H1 (cell line): ENCODE measurements at regions not wholly inside any gene's neighbourhood (a gene's known extent, or its start where the extent isn't known, plus 50 kb on each side); places are given as distances from the start of the nearest gene placed in this dataset.

Experiments used
- CTCF ChIA-PET: fragments of 300-600 bp; sonication (Branson Sonifier 250); formaldehyde crosslinking; loops from one replicate; lab custom pipeline; 2021; ENCODE audit not compliant: partially characterized antibody; lab: Charles Lee
- POLR2A ChIA-PET: fragments of 300-600 bp; sonication (Branson Sonifier 250); formaldehyde crosslinking; loops from one replicate; lab custom pipeline; 2021; ENCODE audit warnings: inconsistent platforms; ENCODE audit not compliant: partially characterized antibody; lab: Charles Lee
- DNase-seq, 2 experiments: peaks; one replicate each; pipeline versions ENCODE4 v3.0.0 to v3.0.0-alpha.2; 2010 to 2022; ENCODE audit warnings: low spot score in 2 of 2, low read depth in 1 of 2, mixed read lengths in 1 of 2
- FAIRE-seq: peaks from 2 replicates; lab custom pipeline; 2011; peaks lifted over from hg19 to GRCh38; lab: Jason Lieb, UNC
- H2AFZ ChIP-seq: 2 replicates; pipeline ENCODE4 v1.8.1; 2012; ENCODE audit warnings: low read length, inconsistent platforms
- H2AK5ac ChIP-seq: 2 replicates; pipeline ENCODE4 v1.6.1; 2013; ENCODE audit warnings: low read depth, low read length
- H2BK120ac ChIP-seq: replicated peaks from 2 replicates; pipeline ENCODE3; 2013; ENCODE audit warnings: low read depth, low read length, inconsistent platforms
- H2BK12ac ChIP-seq: 2 replicates; pipeline ENCODE4 v1.6.1; 2013; ENCODE audit warnings: low read depth, low read length
- H2BK15ac ChIP-seq: 2 replicates; pipeline ENCODE4 v1.6.1; 2013; ENCODE audit warnings: low read length
- H2BK20ac ChIP-seq: 2 replicates; pipeline ENCODE4 v1.6.1; 2013; ENCODE audit warnings: low read length
- H2BK5ac ChIP-seq: 2 replicates; pipeline ENCODE4 v1.6.1; 2013; ENCODE audit warnings: low read depth, low read length
- H3K14ac ChIP-seq: 2 replicates; pipeline ENCODE4 v1.6.1; 2013; ENCODE audit warnings: inconsistent platforms; ENCODE audit not compliant: insufficient read length
- H3K18ac ChIP-seq: 2 replicates; pipeline ENCODE4 v1.6.1; 2013; ENCODE audit warnings: low read length; ENCODE audit errors: extremely low read depth
- H3K23ac ChIP-seq: 2 replicates; pipeline ENCODE4 v1.6.1; 2013; ENCODE audit warnings: inconsistent platforms; ENCODE audit not compliant: insufficient read length
- H3K23me2 ChIP-seq: 2 replicates; pipeline ENCODE4 v1.6.1; 2013; ENCODE audit warnings: low read depth, low read length
- H3K27ac ChIP-seq: 2 replicates; pipeline ENCODE4 v1.6.1; 2011; ENCODE audit warnings: low read depth, low read length, inconsistent platforms
- H3K27me3 ChIP-seq, 4 experiments: replicated peaks in 1 of 4; 1 replicate in 1 of 4; 2 replicates in 3 of 4; pipeline versions ENCODE4 v1.6.1 to v1.8.1; 2011 to 2013; ENCODE audit warnings: low read length in 3 of 4, mild to moderate bottlenecking in 3 of 4, inconsistent platforms in 2 of 4, mixed read lengths in 2 of 4, moderate library complexity in 1 of 4; ENCODE audit not compliant: control insufficient read depth in 3 of 4, insufficient read depth in 3 of 4; ENCODE audit errors: extremely low read depth in 1 of 4
- H3K36me3 ChIP-seq, 4 experiments: 2 replicates each; pipeline versions ENCODE4 v1.6.1 to v1.8.1; 2011 to 2013; ENCODE audit warnings: mild to moderate bottlenecking in 4 of 4, low read length in 3 of 4, moderate library complexity in 2 of 4, control low read depth in 1 of 4, inconsistent platforms in 1 of 4; ENCODE audit not compliant: insufficient read depth in 4 of 4, control insufficient read depth in 2 of 4
- H3K4ac ChIP-seq: replicated peaks from 2 replicates; pipeline ENCODE3; 2013; ENCODE audit warnings: low read length, low read depth, mixed read lengths, inconsistent platforms; ENCODE audit not compliant: insufficient read length
- H3K4me1 ChIP-seq, 4 experiments: replicated peaks in 1 of 4; 1 replicate in 1 of 4; 2 replicates in 3 of 4; pipeline versions ENCODE4 v1.6.1 to v1.8.1; 2011 to 2013; ENCODE audit warnings: low read length in 3 of 4, inconsistent platforms in 2 of 4, mixed read lengths in 1 of 4; ENCODE audit not compliant: insufficient read depth in 4 of 4, control insufficient read depth in 3 of 4
- H3K4me2 ChIP-seq, 2 experiments: 2 replicates each; pipeline versions ENCODE4 v1.6.1 to v1.8.1; 2011 to 2013; ENCODE audit warnings: low read depth in 2 of 2, low read length in 2 of 2, control low read depth in 1 of 2, inconsistent platforms in 1 of 2, mild to moderate bottlenecking in 1 of 2; ENCODE audit not compliant: insufficient read depth in 1 of 2
- H3K4me3 ChIP-seq, 4 experiments: fragments of 200-600, 300-600 bp in 1 of 4; sonication (generic), shearing (Covaris generic), sonication (Bioruptor Twin) in 1 of 4; 2 replicates each; pipeline versions ENCODE4 v1.5.1 to v1.8.1; 2011 to 2016; ENCODE audit warnings: low read length in 4 of 4, low read depth in 3 of 4, control low read depth in 2 of 4, inconsistent platforms in 2 of 4, mild to moderate bottlenecking in 2 of 4, mixed read lengths in 1 of 4, moderate library complexity in 1 of 4; ENCODE audit not compliant: insufficient read depth in 2 of 4; ENCODE audit errors: extremely low read depth in 1 of 4
- H3K56ac ChIP-seq: replicated peaks from 2 replicates; pipeline ENCODE3; 2013; ENCODE audit warnings: low read depth, mild to moderate bottlenecking, mixed read lengths, low read length, inconsistent platforms; ENCODE audit not compliant: insufficient read length
- H3K79me1 ChIP-seq: 2 replicates; pipeline ENCODE4 v1.6.1; 2013; ENCODE audit warnings: low read depth, low read length, control low read depth
- H3K79me2 ChIP-seq, 2 experiments: 2 replicates each; pipeline versions ENCODE4 v1.6.1 to v1.8.1; 2012 to 2013; ENCODE audit warnings: low read length in 2 of 2, mild to moderate bottlenecking in 2 of 2, inconsistent platforms in 1 of 2; ENCODE audit not compliant: insufficient read depth in 2 of 2, control insufficient read depth in 1 of 2
- H3K9ac ChIP-seq, 4 experiments: replicated peaks in 1 of 4; 1 replicate in 1 of 4; 2 replicates in 3 of 4; pipeline versions ENCODE4 v1.6.1 to v1.8.1; 2011 to 2013; ENCODE audit warnings: low read depth in 3 of 4, low read length in 3 of 4, control low read depth in 2 of 4, mild to moderate bottlenecking in 2 of 4, moderate library complexity in 2 of 4, inconsistent platforms in 1 of 4; ENCODE audit errors: extremely low read depth in 1 of 4
- H3K9me3 ChIP-seq, 2 experiments: 2 replicates each; pipeline versions ENCODE4 v1.6.1 to v1.8.1; 2012 to 2013; ENCODE audit warnings: mild to moderate bottlenecking in 2 of 2, moderate library complexity in 2 of 2, control low read depth in 1 of 2, inconsistent platforms in 1 of 2, low read depth in 1 of 2, low read length in 1 of 2, mixed read lengths in 1 of 2; ENCODE audit not compliant: insufficient read depth in 2 of 2
- H4K20me1 ChIP-seq, 2 experiments: replicated peaks in 1 of 2; 2 replicates each; pipeline versions ENCODE3 to v1.8.1; 2011 to 2013; ENCODE audit warnings: inconsistent platforms in 2 of 2, low read length in 2 of 2, mild to moderate bottlenecking in 1 of 2; ENCODE audit not compliant: insufficient read depth in 2 of 2, control insufficient read depth in 1 of 2
- H4K5ac ChIP-seq: 2 replicates; pipeline ENCODE4 v1.6.1; 2013; ENCODE audit warnings: low read length, low read depth, mixed read lengths, inconsistent platforms; ENCODE audit not compliant: insufficient read length
- H4K8ac ChIP-seq: 2 replicates; pipeline ENCODE4 v1.8.0; 2013; ENCODE audit warnings: mild to moderate bottlenecking, moderate library complexity, low read length, inconsistent platforms; ENCODE audit not compliant: insufficient read depth; ENCODE audit errors: extremely low read depth
- H4K91ac ChIP-seq: replicated peaks from 2 replicates; pipeline ENCODE3; 2013; ENCODE audit warnings: low read length, mixed read lengths, inconsistent platforms; ENCODE audit not compliant: insufficient read length
- CHD1 ChIP-seq: IDR thresholded peaks from 2 replicates; pipeline ENCODE4 v1.6.1; 2012; ENCODE audit warnings: low read depth, low read length, improper control_type of control experiment
- CTCF ChIP-seq, 3 experiments: IDR thresholded peaks; 1 replicate in 2 of 3; 2 replicates in 1 of 3; pipeline versions ENCODE4 v1.5.1 to v1.6.1; 2011; ENCODE audit warnings: low read length in 3 of 3, mild to moderate bottlenecking in 3 of 3, inconsistent platforms in 2 of 3, low read depth in 1 of 3, moderate library complexity in 1 of 3; ENCODE audit not compliant: insufficient read depth in 1 of 3; ENCODE audit errors: control extremely low read depth in 1 of 3
- EGR1 ChIP-seq: IDR thresholded peaks from 2 replicates; pipeline ENCODE4 v1.6.1; 2011; ENCODE audit warnings: low read depth, low read length, borderline replicate concordance
- EZH2 ChIP-seq: fragments of 200-600 bp; sonication (generic); IDR thresholded peaks from 2 replicates; pipeline ENCODE4 v1.7.1; 2012; ENCODE audit warnings: low read depth, mild to moderate bottlenecking, moderate library complexity, low read length, inconsistent platforms; ENCODE audit not compliant: severe bottlenecking
- KDM5A ChIP-seq: fragments of 200-600 bp; IDR thresholded peaks from 2 replicates; pipeline ENCODE4 v1.7.1; 2012; ENCODE audit warnings: mild to moderate bottlenecking, low read length, inconsistent platforms, mixed read lengths
- RXRA ChIP-seq: IDR thresholded peaks from 2 replicates; pipeline ENCODE4 v1.6.1; 2011; ENCODE audit warnings: low read depth, mild to moderate bottlenecking, low read length, moderate library complexity; ENCODE audit not compliant: insufficient read depth
- TAF7 ChIP-seq: optimal IDR thresholded peaks from 2 replicates; pipeline ENCODE3; 2011; ENCODE audit warnings: low read depth, mild to moderate bottlenecking, inconsistent platforms, low read length, moderate library complexity, borderline replicate concordance
- ZNF274 ChIP-seq: IDR thresholded peaks from 2 replicates; pipeline ENCODE4 v1.7.0; 2012; ENCODE audit warnings: low read length, borderline replicate concordance; ENCODE audit errors: extremely low read depth
- WGBS, 2 experiments: shearing (Covaris generic) in 1 of 2; methylation state at CpG; one replicate each; pipeline versions ENCODE4 v1.1.6 to v1.1.7; 2013 to 2015; ENCODE audit warnings: low lambda C conversion rate in 2 of 2, mixed read lengths in 2 of 2, inconsistent platforms in 1 of 2, low coverage in 1 of 2, missing lambda C conversion rate in 1 of 2; ENCODE audit not compliant: insufficient replicate concordance in 2 of 2, insufficient coverage in 1 of 2, insufficient read length in 1 of 2; ENCODE audit errors: extremely low coverage in 1 of 2, missing lambda C conversion rate in 1 of 2; 5-methylcytosine and 5-hydroxymethylcytosine counted together

GRCh38 chr6:167424060-167424673 lies 99.3 kb downstream of the TTLL2 start:
- Histone ChIP-seq H2BK15ac (no peak overlapping the region), H3K4me2 (no peak overlapping the region), H4K91ac (no peak overlapping the region), H3K36me3 (peaks cover 0 to under 1% (median 0%) of the 10 kb centered on the region in 4 experiments; a peak in 1 of 8 replicates), H3K79me2 (no peaks in the 10 kb centered on the region), H3K9me3 (peaks cover 0 to 5% of the 10 kb centered on the region in 2 experiments; a peak in 1 of 4 replicates), H4K5ac (no peak overlapping the region), H3K9ac (no peak overlapping the region), H3K14ac (no peak overlapping the region), H2BK12ac (no peak overlapping the region), H4K20me1 (no peaks in the 10 kb centered on the region), H3K79me1 (no peaks in the 10 kb centered on the region), H2AFZ (no peak overlapping the region), H3K27me3 (no peaks in the 10 kb centered on the region), H3K56ac (no peak overlapping the region), H4K8ac (no peak overlapping the region), H3K23me2 (no peaks in the 10 kb centered on the region), H2AK5ac (no peak overlapping the region), H3K4me1 (peaks cover 2 to 4% (median 3%) of the 10 kb centered on the region in 4 experiments; a peak in 4 of 7 replicates), H2BK120ac (no peak overlapping the region), H3K4me3 (no peak overlapping the region), H3K4ac (no peak overlapping the region), H2BK5ac (no peak overlapping the region), H3K23ac (no peak overlapping the region), H2BK20ac (no peak overlapping the region), H3K18ac (no peak overlapping the region), H3K27ac (no peak overlapping the region)
- CTCF ChIA-PET, result no interaction called here
- no peak for DNase-seq
- POLR2A ChIA-PET, result no interaction called here
- FAIRE-seq, result no peak
- TF ChIP-seq EGR1 (no peak), RXRA (no peak), TAF7 (no peak), KDM5A (no peak), EZH2 (no peak), CHD1 (no peak), ZNF274 (no peak), CTCF (IDR thresholded peaks at IDR 0.05; ENCODE audit: control extremely low read depth in 1 of 3, insufficient read depth in 1 of 3, low read depth in 1 of 3, low read length in 3 of 3) (no peak)
- WGBS, 2 experiments, result 91% methylated on average over 20 of the region's 22 CpGs; no CpG with 5 or more reads in 1 of the 2 experiments
